ENCODE measurements at regions not wholly inside any gene's neighbourhood (a gene's known extent, or its start where the extent isn't known, plus 50 kb on each side); places are given as distances from the start of the nearest gene placed in this dataset.

DNA sequence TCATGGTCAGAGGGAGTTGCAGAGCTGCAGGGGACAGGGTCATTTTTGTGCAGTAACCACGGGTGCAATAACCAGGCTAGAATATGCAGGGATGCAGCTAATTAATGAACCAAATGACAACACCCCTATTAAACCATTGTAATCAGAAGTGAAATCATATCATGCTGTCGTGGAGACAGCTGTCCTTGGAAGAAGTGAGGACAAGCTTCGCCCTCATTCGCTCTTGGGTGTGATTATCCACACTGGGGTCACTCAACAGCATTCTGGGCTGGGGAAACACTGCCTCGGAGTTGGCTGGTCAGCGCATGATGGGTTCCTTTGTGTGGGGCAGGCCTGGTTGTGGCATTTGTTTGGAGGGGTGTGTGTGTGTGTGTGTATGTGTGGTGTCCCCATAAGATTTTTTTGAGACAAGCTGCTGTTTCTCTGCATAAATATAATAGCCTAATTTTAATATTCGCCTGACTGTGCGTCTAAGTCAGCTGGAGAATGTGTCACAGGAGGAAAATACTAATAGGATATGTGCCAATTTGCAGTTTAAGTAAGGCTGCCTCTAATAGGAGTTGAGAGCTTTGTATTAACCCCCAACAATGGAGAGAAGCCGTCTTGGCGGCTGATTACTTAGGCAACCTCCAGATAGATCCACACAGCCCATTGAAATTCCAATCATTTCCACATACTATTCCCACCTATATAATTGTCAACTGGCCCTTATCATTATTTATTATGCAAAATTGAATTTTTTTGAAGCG, 149.4 kb downstream of the DNAJB6 start:
- no peak for TF ChIP-seq POLR2A (IDR thresholded peaks at IDR 0.05)
- TF ChIP-seq, protein P1, sequence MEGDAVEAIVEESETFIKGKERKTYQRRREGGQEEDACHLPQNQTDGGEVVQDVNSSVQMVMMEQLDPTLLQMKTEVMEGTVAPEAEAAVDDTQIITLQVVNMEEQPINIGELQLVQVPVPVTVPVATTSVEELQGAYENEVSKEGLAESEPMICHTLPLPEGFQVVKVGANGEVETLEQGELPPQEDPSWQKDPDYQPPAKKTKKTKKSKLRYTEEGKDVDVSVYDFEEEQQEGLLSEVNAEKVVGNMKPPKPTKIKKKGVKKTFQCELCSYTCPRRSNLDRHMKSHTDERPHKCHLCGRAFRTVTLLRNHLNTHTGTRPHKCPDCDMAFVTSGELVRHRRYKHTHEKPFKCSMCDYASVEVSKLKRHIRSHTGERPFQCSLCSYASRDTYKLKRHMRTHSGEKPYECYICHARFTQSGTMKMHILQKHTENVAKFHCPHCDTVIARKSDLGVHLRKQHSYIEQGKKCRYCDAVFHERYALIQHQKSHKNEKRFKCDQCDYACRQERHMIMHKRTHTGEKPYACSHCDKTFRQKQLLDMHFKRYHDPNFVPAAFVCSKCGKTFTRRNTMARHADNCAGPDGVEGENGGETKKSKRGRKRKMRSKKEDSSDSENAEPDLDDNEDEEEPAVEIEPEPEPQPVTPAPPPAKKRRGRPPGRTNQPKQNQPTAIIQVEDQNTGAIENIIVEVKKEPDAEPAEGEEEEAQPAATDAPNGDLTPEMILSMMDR (IDR thresholded peaks at IDR 0.05): no peak

All from heart left ventricle (tissue), 13 donors.